MM.1S (cell line): ENCODE measurements at regions not wholly inside any gene's neighbourhood (a gene's known extent, or its start where the extent isn't known, plus 50 kb on each side); places are given as distances from the start of the nearest gene placed in this dataset.

Experiments
- DNase-seq: peaks from one replicate; pipeline ENCODE4 v3.0.0-alpha.2; 2015
- H2AFZ ChIP-seq: fragments of 300-600 bp; sonication (generic); 2 replicates; pipeline ENCODE4 v1.6.0; 2016; ENCODE audit warnings: antibody characterized with exemption, low read length
- H3F3A ChIP-seq: fragments of 300-600 bp; sonication (generic); 2 replicates; pipeline ENCODE4 v1.6.1; 2016; ENCODE audit warnings: mild to moderate bottlenecking, antibody characterized with exemption, low read length, moderate library complexity, mixed read lengths; ENCODE audit not compliant: insufficient read depth
- H3K27ac ChIP-seq: fragments of 300-600 bp; sonication (generic); 2 replicates; pipeline ENCODE4 v1.5.1; 2016; ENCODE audit warnings: mild to moderate bottlenecking, low read length
- H3K27me3 ChIP-seq: fragments of 300-600 bp; sonication (generic); replicated peaks from 2 replicates; pipeline ENCODE4 v1.6.0; 2016; ENCODE audit warnings: low read length; ENCODE audit not compliant: insufficient read depth
- H3K36me3 ChIP-seq: fragments of 300-600 bp; sonication (generic); replicated peaks from 2 replicates; pipeline ENCODE4 v1.6.1; 2016; ENCODE audit warnings: mild to moderate bottlenecking, low read length, mixed read lengths; ENCODE audit not compliant: insufficient read depth
- H3K4me1 ChIP-seq: fragments of 300-600 bp; sonication (generic); 2 replicates; pipeline ENCODE4 v1.6.1; 2016; ENCODE audit warnings: low read length, mixed read lengths
- H3K4me2 ChIP-seq: fragments of 300-600 bp; sonication (generic); 2 replicates; pipeline ENCODE4 v1.6.0; 2016; ENCODE audit warnings: low read depth, low read length
- H3K4me3 ChIP-seq: fragments of 300-600 bp; sonication (generic); 2 replicates; pipeline ENCODE4 v1.5.1; 2016; ENCODE audit warnings: low read length, mixed read lengths
- H3K79me2 ChIP-seq: fragments of 300-600 bp; sonication (generic); 2 replicates; pipeline ENCODE4 v1.6.1; 2016; ENCODE audit warnings: mixed run types, low read length, mixed read lengths
- H3K9ac ChIP-seq: fragments of 300-600 bp; sonication (generic); 2 replicates; pipeline ENCODE4 v1.6.1; 2016; ENCODE audit warnings: low read length, mixed read lengths
- H3K9me2 ChIP-seq: fragments of 300-600 bp; sonication (generic); replicated peaks from 2 replicates; pipeline ENCODE4 v1.6.1; 2016; ENCODE audit warnings: mild to moderate bottlenecking, low read length, mixed read lengths; ENCODE audit not compliant: insufficient read depth
- H3K9me3 ChIP-seq: fragments of 300-600 bp; sonication (generic); replicated peaks from 2 replicates; pipeline ENCODE4 v1.6.1; 2016; ENCODE audit warnings: mild to moderate bottlenecking, low read length, mixed read lengths; ENCODE audit not compliant: insufficient read depth
- H4K20me1 ChIP-seq: fragments of 300-600 bp; sonication (generic); 2 replicates; pipeline ENCODE4 v1.6.1; 2016; ENCODE audit warnings: mild to moderate bottlenecking, low read length, moderate library complexity, mixed read lengths; ENCODE audit not compliant: insufficient read depth
- CTCF ChIP-seq: fragments of 300-600 bp; sonication (generic); IDR thresholded peaks from 2 replicates; pipeline ENCODE4 v1.5.1; 2016; ENCODE audit warnings: antibody characterized with exemption, low read length, mixed read lengths
- EZH2 ChIP-seq: fragments of 300-600 bp; sonication (generic); optimal IDR thresholded peaks from 2 replicates; pipeline ENCODE3; 2017; ENCODE audit warnings: low read depth, mild to moderate bottlenecking, antibody characterized with exemption, low read length, mixed read lengths
- EZH2phosphoT487 ChIP-seq: fragments of 300-600 bp; sonication (generic); IDR thresholded peaks from 2 replicates; pipeline ENCODE4 v1.6.1; 2018; ENCODE audit warnings: antibody characterized with exemption, low read length

- no peak overlapping the region for H3K4me2 ChIP-seq
- no peak for DNase-seq
- H3K79me2 ChIP-seq: no peaks in the 10 kb centered on the region
- H2AFZ ChIP-seq: no peak overlapping the region
- no peaks in the 10 kb centered on the region for H3K9me2 ChIP-seq
- H3K9me3 ChIP-seq: no peaks in the 10 kb centered on the region
- TF ChIP-seq CTCF (no peak), EZH2phosphoT487 (no peak), EZH2 (no peak)
- no peaks in the 10 kb centered on the region for H3F3A ChIP-seq
- H3K36me3 ChIP-seq: no peaks in the 10 kb centered on the region
- H3K27ac ChIP-seq: no peak overlapping the region
- no peaks in the 10 kb centered on the region for H3K4me1 ChIP-seq
- H3K9ac ChIP-seq: no peak overlapping the region
- H3K4me3 ChIP-seq: no peak overlapping the region
- no peaks in the 10 kb centered on the region for H4K20me1 ChIP-seq
- peaks cover 80% of the 10 kb centered on the region for H3K27me3 ChIP-seq
Observed at GRCh38 chr19:5395556-5395955, 54.9 kb upstream of the PTPRS start.

GRCh38 chr19:5396096-5396939 is 55.7 kb upstream of the PTPRS start:
- Histone ChIP-seq H2AFZ (no peak overlapping the region), H3K4me2 (no peak overlapping the region)
- no peak for DNase-seq

GRCh38 chr19:5396963-5397362 is 56.4 kb upstream of the PTPRS start:
- no peak for DNase-seq
- H3K9me2 ChIP-seq: no peaks in the 10 kb centered on the region
- H3K27me3 ChIP-seq: peaks cover 88% of the 10 kb centered on the region
- no peaks in the 10 kb centered on the region for H3K4me1 ChIP-seq
- no peak overlapping the region for H2AFZ ChIP-seq
- H3K9ac ChIP-seq: no peak overlapping the region
- no peaks in the 10 kb centered on the region for H3K9me3 ChIP-seq
- H3K79me2 ChIP-seq: no peaks in the 10 kb centered on the region
- H3K36me3 ChIP-seq: no peaks in the 10 kb centered on the region
- H3K27ac ChIP-seq: no peak overlapping the region
- no peak overlapping the region for H3K4me3 ChIP-seq
- no peaks in the 10 kb centered on the region for H3F3A ChIP-seq
- no peak for TF ChIP-seq EZH2phosphoT487
- TF ChIP-seq CTCF: no peak
- no peak for TF ChIP-seq EZH2
- H3K4me2 ChIP-seq: no peak overlapping the region
- H4K20me1 ChIP-seq: no peaks in the 10 kb centered on the region

More at GRCh38 chr19:5396096-5396939, 55.7 kb upstream of the PTPRS start:
- no peak overlapping the region for H3K4me3 ChIP-seq
- no peak for TF ChIP-seq EZH2
- no peak for TF ChIP-seq EZH2phosphoT487
- no peak for TF ChIP-seq CTCF
- no peaks in the 10 kb centered on the region for H3K36me3 ChIP-seq
- no peak overlapping the region for H3K9ac ChIP-seq
- peaks cover 86% of the 10 kb centered on the region for H3K27me3 ChIP-seq
- H4K20me1 ChIP-seq: no peaks in the 10 kb centered on the region
- no peaks in the 10 kb centered on the region for H3K9me3 ChIP-seq
- H3K4me1 ChIP-seq: no peaks in the 10 kb centered on the region
- no peaks in the 10 kb centered on the region for H3K79me2 ChIP-seq
- H3K27ac ChIP-seq: no peak overlapping the region
- no peaks in the 10 kb centered on the region for H3F3A ChIP-seq
- H3K9me2 ChIP-seq: no peaks in the 10 kb centered on the region
